A549 (cell line): ENCODE measurements at regions not wholly inside any gene's neighbourhood (a gene's known extent, or its start where the extent isn't known, plus 50 kb on each side); places are given as distances from the start of the nearest gene placed in this dataset.

ENCODE experiments used
- RCOR1 ChIP-seq: fragments of 150-350 bp; IDR thresholded peaks from 2 replicates; pipeline ENCODE4 v1.6.1; 2014; ENCODE audit warnings: antibody characterized with exemption, low read length, low read depth
- TF ChIP-seq, protein P1 (sequence below): fragments of >200 bp; sonication (Bioruptor Twin); formaldehyde crosslinking; IDR thresholded peaks from 3 replicates; pipeline ENCODE4 v1.5.1; 2016

DNA sequence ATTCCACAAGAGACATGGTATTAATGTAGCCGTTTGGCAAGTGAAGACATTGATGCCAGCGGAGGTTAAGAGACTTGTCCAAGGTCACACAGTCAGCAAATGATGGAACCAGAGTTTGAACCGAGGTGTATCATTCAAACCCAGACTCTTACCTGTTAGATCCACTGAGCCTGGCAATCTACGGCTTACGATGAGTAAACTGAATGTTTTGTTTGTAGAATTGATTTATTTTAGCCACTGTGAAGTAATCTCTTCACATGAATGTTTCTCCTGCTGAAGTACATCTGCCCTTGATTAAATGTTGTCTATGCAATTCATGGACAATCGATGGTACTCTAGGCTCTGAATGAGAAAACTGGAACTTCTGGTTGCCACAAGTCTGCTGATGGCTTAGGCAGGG lies 155.5 kb upstream of the NAV2 start:
- TF ChIP-seq, protein P1, sequence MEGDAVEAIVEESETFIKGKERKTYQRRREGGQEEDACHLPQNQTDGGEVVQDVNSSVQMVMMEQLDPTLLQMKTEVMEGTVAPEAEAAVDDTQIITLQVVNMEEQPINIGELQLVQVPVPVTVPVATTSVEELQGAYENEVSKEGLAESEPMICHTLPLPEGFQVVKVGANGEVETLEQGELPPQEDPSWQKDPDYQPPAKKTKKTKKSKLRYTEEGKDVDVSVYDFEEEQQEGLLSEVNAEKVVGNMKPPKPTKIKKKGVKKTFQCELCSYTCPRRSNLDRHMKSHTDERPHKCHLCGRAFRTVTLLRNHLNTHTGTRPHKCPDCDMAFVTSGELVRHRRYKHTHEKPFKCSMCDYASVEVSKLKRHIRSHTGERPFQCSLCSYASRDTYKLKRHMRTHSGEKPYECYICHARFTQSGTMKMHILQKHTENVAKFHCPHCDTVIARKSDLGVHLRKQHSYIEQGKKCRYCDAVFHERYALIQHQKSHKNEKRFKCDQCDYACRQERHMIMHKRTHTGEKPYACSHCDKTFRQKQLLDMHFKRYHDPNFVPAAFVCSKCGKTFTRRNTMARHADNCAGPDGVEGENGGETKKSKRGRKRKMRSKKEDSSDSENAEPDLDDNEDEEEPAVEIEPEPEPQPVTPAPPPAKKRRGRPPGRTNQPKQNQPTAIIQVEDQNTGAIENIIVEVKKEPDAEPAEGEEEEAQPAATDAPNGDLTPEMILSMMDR = no peak
- no peak for TF ChIP-seq RCOR1
